HUES6 (cell line): ENCODE measurements at regions not wholly inside any gene's neighbourhood (a gene's known extent, or its start where the extent isn't known, plus 50 kb on each side); places are given as distances from the start of the nearest gene placed in this dataset.

Experiments
- H3K27ac ChIP-seq: 2 replicates; pipeline ENCODE4 v1.7.0; 2013; ENCODE audit warnings: low read depth, mild to moderate bottlenecking, low read length, inconsistent platforms
- H3K27me3 ChIP-seq: 2 replicates; pipeline ENCODE4 v1.6.1; 2013; ENCODE audit warnings: low read length; ENCODE audit not compliant: control insufficient read depth, insufficient read depth
- H3K36me3 ChIP-seq: 2 replicates; pipeline ENCODE4 v1.6.1; 2013; ENCODE audit warnings: low read length; ENCODE audit not compliant: control insufficient read depth, insufficient read depth
- H3K4me1 ChIP-seq: 2 replicates; pipeline ENCODE4 v1.6.1; 2013; ENCODE audit warnings: low read length; ENCODE audit not compliant: control insufficient read depth, insufficient read depth
- H3K4me3 ChIP-seq: 2 replicates; pipeline ENCODE4 v1.5.1; 2013; ENCODE audit warnings: low read depth, low read length
- H3K9ac ChIP-seq: one replicate; pipeline ENCODE4 v1.6.1; 2013; ENCODE audit warnings: mild to moderate bottlenecking, low read length
- H3K9me3 ChIP-seq: 2 replicates; pipeline ENCODE4 v1.6.1; 2013; ENCODE audit warnings: low read depth, low read length; ENCODE audit not compliant: control insufficient read depth, insufficient read depth

- Histone ChIP-seq H3K9me3 (no peaks in the 10 kb centered on the region), H3K9ac (no peak overlapping the region), H3K36me3 (no peaks in the 10 kb centered on the region), H3K4me3 (no peak overlapping the region), H3K4me1 (no peaks in the 10 kb centered on the region), H3K27ac (no peak overlapping the region), H3K27me3 (no peaks in the 10 kb centered on the region)
Measured at GRCh38 chr12:76144245-76144549, 59.7 kb upstream of the NAP1L1 start.

- H3K4me1 ChIP-seq, result no peaks in the 10 kb centered on the region
Measured at GRCh38 chr12:76143343-76144244, 59.1 kb upstream of the NAP1L1 start.

GRCh38 chr12:76142305-76142704 is 57.8 kb upstream of the NAP1L1 start:
- H3K9ac ChIP-seq, result no peak overlapping the region
- H3K4me1 ChIP-seq, result no peaks in the 10 kb centered on the region
- H3K27ac ChIP-seq, result no peak overlapping the region
- no peaks in the 10 kb centered on the region for H3K27me3 ChIP-seq
- H3K9me3 ChIP-seq, result peaks cover 12% of the 10 kb centered on the region; the same call in 1 of the 2 replicates
- H3K4me3 ChIP-seq, result no peak overlapping the region
- no peaks in the 10 kb centered on the region for H3K36me3 ChIP-seq

More at GRCh38 chr12:76143343-76144244, 59.1 kb upstream of the NAP1L1 start:
- Histone ChIP-seq H3K27ac (no peak overlapping the region), H3K4me3 (no peak overlapping the region), H3K9ac (no peak overlapping the region), H3K9me3 (0 out of 2 replicates have a peak, but pooled peaks cover 3% of the 10 kb centered on the region), H3K36me3 (no peaks in the 10 kb centered on the region), H3K27me3 (no peaks in the 10 kb centered on the region)

- Histone ChIP-seq H3K9me3 (peaks cover 12% of the 10 kb centered on the region; the same call in 1 of the 2 replicates), H3K4me3 (no peak overlapping the region), H3K36me3 (no peaks in the 10 kb centered on the region), H3K9ac (no peak overlapping the region), H3K4me1 (no peaks in the 10 kb centered on the region), H3K27me3 (no peaks in the 10 kb centered on the region), H3K27ac (no peak overlapping the region)
Measured at GRCh38 chr12:76138656-76139055, 54.2 kb upstream of the NAP1L1 start.

- Histone ChIP-seq H3K9ac (no peak overlapping the region), H3K36me3 (no peaks in the 10 kb centered on the region), H3K27ac (no peak overlapping the region), H3K4me3 (no peak overlapping the region), H3K4me1 (no peaks in the 10 kb centered on the region), H3K27me3 (no peaks in the 10 kb centered on the region), H3K9me3 (peaks cover 12% of the 10 kb centered on the region; the same call in 1 of the 2 replicates)
Measured at GRCh38 chr12:76137606-76138005, 53.1 kb upstream of the NAP1L1 start.

GRCh38 chr12:76135456-76135855 is 51.0 kb upstream of the NAP1L1 start:
- Histone ChIP-seq H3K4me1 (no peaks in the 10 kb centered on the region), H3K27ac (no peak overlapping the region), H3K36me3 (no peaks in the 10 kb centered on the region), H3K9me3 (peaks cover 12% of the 10 kb centered on the region; the same call in 1 of the 2 replicates), H3K27me3 (no peaks in the 10 kb centered on the region), H3K4me3 (no peak overlapping the region), H3K9ac (no peak overlapping the region)
